Loucy (cell line): ENCODE measurements at regions not wholly inside any gene's neighbourhood (a gene's known extent, or its start where the extent isn't known, plus 50 kb on each side); places are given as distances from the start of the nearest gene placed in this dataset.
A peak's percentile ranks its signal among the peaks of the same experiment; 100 is the strongest.

Experiments used
- H2AFZ ChIP-seq: fragments of 200-600 bp; sonication (generic); 2 replicates; pipeline ENCODE4 v1.6.0; 2016; ENCODE audit warnings: antibody characterized with exemption, mild to moderate bottlenecking, low read length, moderate library complexity
- H3F3A ChIP-seq: fragments of 200-600 bp; 2 replicates; pipeline ENCODE4 v1.6.0; 2016; ENCODE audit warnings: antibody characterized with exemption, low read depth, mild to moderate bottlenecking
- H3K27me3 ChIP-seq: fragments of 200-600 bp; sonication (generic); 2 replicates; pipeline ENCODE4 v1.6.1; 2014; ENCODE audit warnings: low read length, mild to moderate bottlenecking; ENCODE audit not compliant: insufficient read depth, poor library complexity, severe bottlenecking
- H3K36me3 ChIP-seq: fragments of 200-600 bp; sonication (generic); 2 replicates; pipeline ENCODE4 v1.6.1; 2016; ENCODE audit warnings: low read length; ENCODE audit not compliant: insufficient read depth
- H3K4me1 ChIP-seq: fragments of 200-600 bp; sonication (generic); 2 replicates; pipeline ENCODE4 v1.5.1; 2014; ENCODE audit warnings: low read length, mild to moderate bottlenecking; ENCODE audit not compliant: insufficient read depth, poor library complexity, severe bottlenecking
- H3K4me2 ChIP-seq: fragments of 200-600 bp; sonication (generic); 2 replicates; pipeline ENCODE4 v1.6.0; 2014; ENCODE audit warnings: antibody characterized with exemption, low read length, low read depth, mild to moderate bottlenecking; ENCODE audit not compliant: poor library complexity, severe bottlenecking
- H3K4me3 ChIP-seq: fragments of 200-600 bp; sonication (generic); 2 replicates; pipeline ENCODE4 v1.5.1; 2014; ENCODE audit warnings: low read length, mild to moderate bottlenecking, mixed read lengths; ENCODE audit not compliant: poor library complexity, severe bottlenecking
- H3K79me2 ChIP-seq: fragments of 200-600 bp; sonication (generic); 2 replicates; pipeline ENCODE4 v1.6.1; 2014; ENCODE audit warnings: low read length; ENCODE audit not compliant: insufficient read depth
- H3K9ac ChIP-seq: fragments of 200-600 bp; sonication (generic); 2 replicates; pipeline ENCODE4 v1.6.0; 2014; ENCODE audit warnings: mild to moderate bottlenecking, low read depth, low read length, moderate library complexity; ENCODE audit not compliant: poor library complexity, severe bottlenecking
- H3K9me2 ChIP-seq: fragments of 200-600 bp; sonication (generic); replicated peaks from 2 replicates; pipeline ENCODE4 v1.6.1; 2016; ENCODE audit warnings: low read depth, low read length, mixed read lengths
- H3K9me3 ChIP-seq: fragments of 200-600 bp; sonication (generic); 2 replicates; pipeline ENCODE4 v1.6.1; 2014; ENCODE audit warnings: mild to moderate bottlenecking, antibody characterized with exemption, low read length, low read depth; ENCODE audit not compliant: insufficient read depth
- H4K20me1 ChIP-seq: fragments of 200-600 bp; sonication (generic); 2 replicates; pipeline ENCODE4 v1.6.0; 2014; ENCODE audit warnings: antibody characterized with exemption, low read length, mild to moderate bottlenecking; ENCODE audit not compliant: insufficient read depth, poor library complexity, severe bottlenecking
- EZH2phosphoT487 ChIP-seq: fragments of 200-600 bp; IDR thresholded peaks from 2 replicates; pipeline ENCODE4 v1.6.1; 2018; ENCODE audit warnings: antibody characterized with exemption, mild to moderate bottlenecking, moderate library complexity, borderline replicate concordance
- TF ChIP-seq, protein P1 (sequence below): fragments of 200-600 bp; sonication (generic); conservative IDR thresholded peaks from 2 replicates; pipeline ENCODE4 v1.5.1; 2014; ENCODE audit warnings: mild to moderate bottlenecking, antibody characterized with exemption, low read length

- Histone ChIP-seq H3K36me3 (no peaks in the 10 kb centered on the region), H3K79me2 (no peaks in the 10 kb centered on the region), H3F3A (no peaks in the 10 kb centered on the region), H3K4me3 (no peak overlapping the region), H4K20me1 (no peaks in the 10 kb centered on the region), H2AFZ (no peak overlapping the region), H3K9ac (no peak overlapping the region), H3K9me2 (no peaks in the 10 kb centered on the region), H3K4me1 (peaks cover 15% of the 10 kb centered on the region), H3K4me2 (peak overlapping the region; percentile 45), H3K9me3 (no peaks in the 10 kb centered on the region), H3K27me3 (no peaks in the 10 kb centered on the region)
- TF ChIP-seq, protein P1, sequence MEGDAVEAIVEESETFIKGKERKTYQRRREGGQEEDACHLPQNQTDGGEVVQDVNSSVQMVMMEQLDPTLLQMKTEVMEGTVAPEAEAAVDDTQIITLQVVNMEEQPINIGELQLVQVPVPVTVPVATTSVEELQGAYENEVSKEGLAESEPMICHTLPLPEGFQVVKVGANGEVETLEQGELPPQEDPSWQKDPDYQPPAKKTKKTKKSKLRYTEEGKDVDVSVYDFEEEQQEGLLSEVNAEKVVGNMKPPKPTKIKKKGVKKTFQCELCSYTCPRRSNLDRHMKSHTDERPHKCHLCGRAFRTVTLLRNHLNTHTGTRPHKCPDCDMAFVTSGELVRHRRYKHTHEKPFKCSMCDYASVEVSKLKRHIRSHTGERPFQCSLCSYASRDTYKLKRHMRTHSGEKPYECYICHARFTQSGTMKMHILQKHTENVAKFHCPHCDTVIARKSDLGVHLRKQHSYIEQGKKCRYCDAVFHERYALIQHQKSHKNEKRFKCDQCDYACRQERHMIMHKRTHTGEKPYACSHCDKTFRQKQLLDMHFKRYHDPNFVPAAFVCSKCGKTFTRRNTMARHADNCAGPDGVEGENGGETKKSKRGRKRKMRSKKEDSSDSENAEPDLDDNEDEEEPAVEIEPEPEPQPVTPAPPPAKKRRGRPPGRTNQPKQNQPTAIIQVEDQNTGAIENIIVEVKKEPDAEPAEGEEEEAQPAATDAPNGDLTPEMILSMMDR, result no peak
- no peak for TF ChIP-seq EZH2phosphoT487
Observed at GRCh38 chrX:30943984-30944383, 54.9 kb upstream of the TAB3 start.

- no peak overlapping the region for H3K4me3 ChIP-seq
- H3F3A ChIP-seq, result no peaks in the 10 kb centered on the region
- no peaks in the 10 kb centered on the region for H3K79me2 ChIP-seq
- TF ChIP-seq EZH2phosphoT487, result no peak
- TF ChIP-seq, protein P1, result no peak
- no peaks in the 10 kb centered on the region for H3K27me3 ChIP-seq
- peaks cover 18% of the 10 kb centered on the region for H3K4me1 ChIP-seq
- no peak overlapping the region for H3K4me2 ChIP-seq
- no peaks in the 10 kb centered on the region for H3K9me3 ChIP-seq
- no peaks in the 10 kb centered on the region for H3K36me3 ChIP-seq
- no peak overlapping the region for H3K9ac ChIP-seq
- no peaks in the 10 kb centered on the region for H4K20me1 ChIP-seq
- H3K9me2 ChIP-seq, result no peaks in the 10 kb centered on the region
- H2AFZ ChIP-seq, result no peak overlapping the region
Observed at GRCh38 chrX:30941898-30942297, 52.8 kb upstream of the TAB3 start.

GRCh38 chrX:30939928-30940327 lies 50.9 kb upstream of the TAB3 start:
- Histone ChIP-seq H3K4me2 (no peak overlapping the region), H3F3A (no peaks in the 10 kb centered on the region), H3K4me3 (no peak overlapping the region), H3K9me3 (no peaks in the 10 kb centered on the region), H3K79me2 (no peaks in the 10 kb centered on the region), H3K27me3 (no peaks in the 10 kb centered on the region), H3K9me2 (no peaks in the 10 kb centered on the region), H3K36me3 (no peaks in the 10 kb centered on the region), H3K4me1 (peaks cover 26% of the 10 kb centered on the region), H2AFZ (no peak overlapping the region), H4K20me1 (no peaks in the 10 kb centered on the region), H3K9ac (no peak overlapping the region)
- TF ChIP-seq EZH2phosphoT487, result no peak
- TF ChIP-seq, protein P1, result no peak
